ENCODE measurements at regions not wholly inside any gene's neighbourhood (a gene's known extent, or its start where the extent isn't known, plus 50 kb on each side); places are given as distances from the start of the nearest gene placed in this dataset.

- no peak for DNase-seq (ENCODE audit: low spot score)
Measured at GRCh38 chr12:18899162-18899561, 161.2 kb downstream of the CAPZA3 start.

GRCh38 chr12:18899678-18900317 lies 161.9 kb downstream of the CAPZA3 start:
- no peak for DNase-seq (ENCODE audit: low spot score)

GRCh38 chr12:18905134-18905533 lies 167.2 kb downstream of the CAPZA3 start:
- DNase-seq (ENCODE audit: low spot score): no peak

GRCh38 chr12:18906395-18906794 lies 168.5 kb downstream of the CAPZA3 start:
- no peak for DNase-seq (ENCODE audit: low spot score)

DNA sequence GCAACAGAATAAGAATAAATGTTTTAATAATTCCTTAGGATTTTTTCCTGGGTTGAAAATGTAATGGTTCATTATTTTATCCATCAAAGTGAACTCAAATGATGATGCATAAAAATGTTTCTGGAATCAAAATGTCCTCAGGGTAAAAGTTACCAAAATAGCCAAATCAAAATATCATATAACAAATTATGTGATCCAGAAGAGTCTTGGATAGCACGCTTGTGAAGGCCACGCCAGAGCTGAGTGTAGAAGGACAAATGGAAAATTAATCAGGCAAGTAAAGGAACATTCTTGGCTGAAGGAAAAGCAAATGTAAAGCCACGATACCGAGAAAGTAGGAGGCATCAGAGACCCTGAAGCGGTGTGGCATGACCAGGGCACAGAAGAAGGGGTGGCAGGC lies 169.2 kb downstream of the CAPZA3 start:
- no peak for DNase-seq (ENCODE audit: low spot score)

GRCh38 chr12:18907728-18908127 lies 169.8 kb downstream of the CAPZA3 start:
- DNase-seq (ENCODE audit: low spot score): no peak

DNA sequence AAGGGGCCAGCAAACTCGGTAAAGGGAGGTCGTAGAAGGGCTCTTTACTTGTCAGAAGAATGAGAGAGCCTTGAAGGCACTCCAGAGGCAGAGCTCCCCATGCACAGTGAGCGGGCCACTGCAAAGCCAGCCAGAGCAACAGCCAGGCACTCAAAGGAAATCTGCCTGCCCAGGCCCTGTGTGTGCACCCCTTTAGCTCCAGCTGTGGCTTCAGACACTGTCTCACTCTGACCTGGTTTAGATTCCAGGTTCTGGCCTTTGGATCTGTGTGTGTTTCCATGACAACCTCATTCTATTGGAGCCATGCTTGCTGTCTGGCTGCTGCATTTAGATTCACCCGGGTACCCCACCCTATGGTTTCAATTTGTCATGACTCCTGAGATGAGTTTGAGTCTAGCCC lies 170.3 kb downstream of the CAPZA3 start:
- DNase-seq (ENCODE audit: low spot score): no peak

- no peak for DNase-seq (ENCODE audit: low spot score)
Measured at GRCh38 chr12:18919871-18920511, 182.1 kb downstream of the CAPZA3 start.

DNA sequence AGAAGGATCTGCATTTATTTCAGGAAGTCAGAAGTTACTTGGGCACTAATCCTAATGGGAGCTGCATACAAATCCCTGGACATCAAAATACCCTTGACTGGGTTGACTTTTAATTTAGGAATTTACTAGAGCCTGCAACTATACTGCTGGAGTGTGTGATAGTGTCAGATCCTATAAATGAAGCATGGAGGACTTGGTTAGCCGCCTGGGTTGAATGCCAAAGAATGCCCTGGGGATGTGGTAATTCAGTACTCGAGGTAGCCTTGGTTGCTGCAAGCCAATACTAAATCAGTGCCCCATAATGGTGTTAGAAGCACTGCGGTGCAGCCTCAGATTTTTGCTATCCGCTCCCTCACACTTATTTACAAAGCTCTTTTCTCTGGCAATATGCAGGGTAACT lies 184.9 kb downstream of the CAPZA3 start:
- no peak for DNase-seq (ENCODE audit: low spot score)

- DNase-seq (ENCODE audit: low spot score): no peak
Measured at GRCh38 chr12:18923721-18924120, 185.8 kb downstream of the CAPZA3 start.

DNA sequence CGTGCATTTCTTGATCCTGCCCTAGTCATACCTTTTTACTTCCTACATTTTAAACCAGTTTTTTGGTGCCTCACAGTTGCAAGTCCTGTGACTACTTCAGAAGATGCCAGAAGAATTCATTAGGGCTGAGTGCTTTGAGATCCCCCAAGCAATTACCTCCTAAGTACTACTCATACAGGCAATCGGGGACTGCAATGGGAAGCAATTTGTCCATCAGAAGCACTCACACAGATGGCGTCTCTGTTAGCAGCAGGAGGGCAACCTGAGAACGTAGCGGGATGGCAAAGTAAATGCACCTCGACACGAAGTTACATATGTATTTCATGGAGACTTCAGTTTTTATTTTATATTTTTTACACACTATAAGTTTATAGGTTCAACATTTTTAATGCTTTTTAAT lies 188.3 kb downstream of the CAPZA3 start:
- DNase-seq (ENCODE audit: low spot score): no peak

- DNase-seq (ENCODE audit: low spot score): no peak
Measured at GRCh38 chr12:18932211-18932610, 194.3 kb downstream of the CAPZA3 start.

DNA sequence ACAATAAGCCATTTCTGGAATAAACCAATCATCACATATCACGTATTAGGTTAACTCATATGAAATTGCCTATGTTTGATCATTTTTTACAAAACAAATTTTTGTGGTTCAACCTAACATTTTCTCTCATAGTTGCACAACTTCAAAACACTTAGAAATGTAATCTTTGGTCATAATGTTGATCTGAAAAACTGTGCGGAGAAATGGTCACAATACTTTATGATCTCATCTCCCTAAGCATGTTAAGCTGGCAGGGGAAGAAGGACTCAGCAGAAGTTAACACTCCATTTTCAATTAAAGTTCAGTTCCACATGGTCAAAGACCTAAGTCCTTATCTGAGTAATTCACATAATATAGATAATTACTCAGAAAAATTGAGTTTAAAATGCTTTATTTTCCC lies 194.8 kb downstream of the CAPZA3 start:
- no peak for DNase-seq (ENCODE audit: low spot score)

DNA sequence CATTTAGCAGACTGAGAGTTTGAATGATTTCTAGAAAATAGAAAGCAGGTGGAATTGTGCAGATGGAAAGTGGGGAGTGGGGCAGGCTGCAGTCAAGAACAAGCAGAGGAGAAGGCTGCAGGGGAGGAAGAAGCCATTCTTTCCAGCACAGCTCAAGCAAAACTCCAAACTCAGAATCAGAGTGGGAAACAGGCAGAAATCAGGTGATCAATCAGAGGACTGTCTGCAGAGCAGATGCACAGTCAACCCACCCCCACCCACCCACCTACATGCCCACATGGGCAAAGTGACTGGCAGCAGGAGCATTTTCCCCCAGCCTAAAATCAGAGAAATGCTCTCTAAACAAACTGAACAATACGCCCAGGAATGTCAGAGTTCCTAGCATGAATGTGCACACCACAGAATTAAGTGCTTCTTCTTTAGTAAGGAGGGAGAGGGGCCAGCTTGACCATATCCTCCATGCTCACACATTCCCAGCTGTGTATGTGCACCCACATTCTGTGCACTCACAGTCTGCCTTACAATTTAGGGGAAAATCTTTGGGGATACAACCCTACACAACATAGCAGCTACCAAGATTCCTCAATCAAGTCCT lies 194.1 kb upstream of the PLEKHA5 start:
- DNase-seq (ENCODE audit: low spot score): no peak

DNA sequence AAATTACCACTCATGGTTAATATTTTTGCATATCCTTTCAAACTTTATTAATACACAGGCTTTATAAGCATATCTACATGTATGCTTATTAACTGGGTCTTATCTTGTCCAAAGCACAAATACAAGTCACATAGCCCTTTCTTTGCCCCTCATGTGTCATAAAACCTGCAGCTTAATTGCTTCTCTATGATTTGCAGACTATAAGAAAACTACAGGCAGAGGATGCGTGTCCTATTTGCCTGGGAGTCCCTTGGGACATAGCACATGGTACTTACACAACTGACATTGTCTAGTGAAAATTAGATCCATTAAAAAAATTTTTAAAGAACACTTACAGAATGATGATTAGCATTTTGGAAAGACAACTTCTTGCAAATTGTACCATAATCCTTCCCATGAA lies 190.5 kb upstream of the PLEKHA5 start:
- DNase-seq (ENCODE audit: low spot score): no peak

- DNase-seq (ENCODE audit: low spot score): no peak
Measured at GRCh38 chr12:18942669-18943068, 186.9 kb upstream of the PLEKHA5 start.

GRCh38 chr12:18943200-18943599 lies 186.3 kb upstream of the PLEKHA5 start:
- DNase-seq (ENCODE audit: low spot score): no peak

DNA sequence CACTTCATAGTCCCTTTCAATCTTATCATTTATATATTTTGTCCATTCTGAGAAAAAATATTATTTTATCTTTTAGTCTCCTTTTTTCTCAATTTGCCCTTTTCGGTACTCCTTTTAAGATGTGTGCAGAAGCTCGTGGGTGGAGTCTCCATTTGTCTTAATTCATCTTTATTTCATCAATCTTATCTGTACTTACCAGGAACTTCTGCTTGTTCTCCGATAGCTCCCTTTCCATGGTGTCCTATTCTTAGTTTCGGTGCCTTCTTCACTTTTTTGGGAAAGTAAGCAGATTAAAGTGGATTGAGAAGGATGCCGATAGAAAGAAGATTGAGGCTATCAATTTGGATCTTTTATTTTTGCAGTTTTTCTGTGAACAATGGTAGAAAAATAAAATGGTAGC lies 183.4 kb upstream of the PLEKHA5 start:
- DNase-seq (ENCODE audit: low spot score): no peak

- no peak for DNase-seq (ENCODE audit: low spot score)
Measured at GRCh38 chr12:18951218-18951617, 178.3 kb upstream of the PLEKHA5 start.

DNA sequence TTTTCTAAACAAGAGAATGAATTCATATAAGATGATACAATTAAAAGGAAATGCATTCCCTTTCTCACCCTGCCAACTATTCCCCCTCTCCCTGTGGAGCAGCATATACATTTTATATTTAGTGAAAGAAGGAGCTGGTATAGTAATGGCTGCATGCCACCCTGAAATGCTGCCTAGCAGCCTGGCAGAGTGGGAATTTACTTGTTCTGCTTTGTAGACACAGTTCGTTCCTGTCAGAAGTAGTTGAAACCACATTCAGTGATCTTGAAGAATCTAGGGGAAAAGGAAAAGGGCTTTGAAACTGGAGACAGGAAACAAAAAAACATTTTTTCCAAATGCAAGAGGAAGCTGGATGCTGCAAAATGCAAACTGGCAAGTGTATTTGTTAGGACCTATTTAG lies 176.0 kb upstream of the PLEKHA5 start:
- DNase-seq (ENCODE audit: low spot score): no peak

DNA sequence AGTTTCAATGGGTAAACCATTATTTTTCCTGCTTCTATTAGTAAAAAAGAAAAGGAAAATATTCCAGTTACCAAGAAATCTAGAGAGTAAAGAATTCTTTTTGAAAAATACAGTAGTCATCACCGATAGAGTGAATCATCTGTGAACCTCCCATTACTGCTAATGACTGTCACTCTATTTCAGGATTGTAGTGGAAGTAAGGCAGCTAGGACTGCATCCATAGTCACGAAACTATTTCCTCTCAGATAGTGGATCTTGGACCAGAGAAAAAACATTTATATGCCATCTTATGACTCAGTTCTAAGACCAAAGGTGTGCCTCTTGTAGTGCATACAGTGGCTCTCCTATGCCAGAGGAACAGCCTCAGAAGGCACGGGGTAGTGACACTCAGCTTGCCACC lies 173.9 kb upstream of the PLEKHA5 start:
- DNase-seq (ENCODE audit: low spot score): peak; percentile 21

DNA sequence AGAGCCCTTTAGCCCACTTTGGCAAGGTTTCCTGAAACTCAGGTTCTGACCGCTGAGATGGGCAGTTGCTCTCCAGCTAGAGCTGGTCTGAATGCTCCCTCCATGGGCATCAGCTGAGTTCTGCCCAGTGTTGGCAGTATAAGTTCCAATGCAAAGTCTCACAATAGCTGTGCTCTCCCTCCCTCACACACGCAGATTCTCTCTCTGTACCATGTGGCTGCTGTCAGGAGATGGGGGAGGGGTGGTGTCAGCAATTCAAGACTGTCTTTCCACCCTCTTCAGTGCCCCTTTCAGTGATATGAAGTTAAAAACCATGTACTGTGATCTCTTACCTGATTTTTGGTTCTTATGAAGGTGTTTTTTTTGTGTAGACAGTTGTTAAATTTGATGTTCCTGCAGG lies 164.3 kb upstream of the PLEKHA5 start:
- no peak for DNase-seq (ENCODE audit: low spot score)

GRCh38 chr12:18966954-18967353 lies 162.6 kb upstream of the PLEKHA5 start:
- DNase-seq (ENCODE audit: low spot score): no peak

GRCh38 chr12:18967814-18968213 lies 161.7 kb upstream of the PLEKHA5 start:
- DNase-seq (ENCODE audit: low spot score): no peak

All from kidney tubule cell (primary cell).